NCI-H526 (cell line): ENCODE measurements at regions not wholly inside any gene's neighbourhood (a gene's known extent, or its start where the extent isn't known, plus 50 kb on each side); places are given as distances from the start of the nearest gene placed in this dataset.
"Not testable (repeated sequence)": the region's sequence is repeated elsewhere in the genome, so short reads cannot be mapped to it uniquely, and the experiment has no call there.

ENCODE experiments used
- DNase-seq, 2 experiments: peaks; one replicate each; lab custom pipeline; 2025; lab: John Stamatoyannopoulos, UW

- no peak for DNase-seq
Measured at GRCh38 chr3:89628856-89629670, 521.6 kb downstream of the EPHA3 start.

DNA sequence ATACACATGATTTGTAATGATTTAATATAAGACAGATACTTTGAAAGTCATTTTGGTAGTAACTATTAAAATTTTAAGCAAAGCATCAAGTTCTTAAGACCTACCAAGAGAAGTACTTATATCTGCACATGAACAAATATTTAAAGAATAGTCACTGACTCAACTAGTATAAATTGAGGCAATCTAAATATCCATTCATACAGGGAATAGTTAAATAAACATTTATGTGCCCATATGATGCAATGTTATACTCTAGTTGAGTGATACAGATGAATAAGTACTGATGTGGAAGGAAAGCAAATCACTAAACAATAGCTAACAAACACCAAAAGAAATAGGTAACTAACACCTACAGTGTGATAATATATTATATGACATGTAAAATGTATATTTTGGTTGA, 527.7 kb downstream of the EPHA3 start:
- DNase-seq = no peak

- DNase-seq = no peak
Measured at GRCh38 chr3:89644716-89645115, 537.3 kb downstream of the EPHA3 start.

- DNase-seq = no peak
Measured at GRCh38 chr3:89649431-89649830, 542.0 kb downstream of the EPHA3 start.

DNA sequence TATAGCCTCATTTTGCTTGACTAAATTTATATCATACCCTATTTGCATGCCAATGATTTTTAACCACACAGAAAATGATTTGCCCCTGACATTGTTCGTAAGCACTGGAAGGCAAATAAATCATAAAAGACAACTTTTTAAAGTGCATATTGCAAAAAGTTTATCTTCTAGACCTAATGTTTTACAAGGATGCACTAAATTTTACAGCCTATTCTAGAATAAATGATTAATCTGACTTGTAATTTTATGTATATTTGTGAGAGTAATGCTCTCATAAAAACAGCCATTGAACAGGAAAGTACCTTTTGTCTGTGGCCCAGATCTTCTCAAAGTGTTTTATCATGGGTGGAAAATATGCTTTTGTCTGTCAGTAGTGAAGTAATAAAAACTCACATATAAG, 546.6 kb downstream of the EPHA3 start:
- DNase-seq = no peak

- DNase-seq = no peak
Measured at GRCh38 chr3:89656388-89656787, 549.0 kb downstream of the EPHA3 start.

- DNase-seq = no peak
Measured at GRCh38 chr3:89679686-89680085, 572.3 kb downstream of the EPHA3 start.

DNA sequence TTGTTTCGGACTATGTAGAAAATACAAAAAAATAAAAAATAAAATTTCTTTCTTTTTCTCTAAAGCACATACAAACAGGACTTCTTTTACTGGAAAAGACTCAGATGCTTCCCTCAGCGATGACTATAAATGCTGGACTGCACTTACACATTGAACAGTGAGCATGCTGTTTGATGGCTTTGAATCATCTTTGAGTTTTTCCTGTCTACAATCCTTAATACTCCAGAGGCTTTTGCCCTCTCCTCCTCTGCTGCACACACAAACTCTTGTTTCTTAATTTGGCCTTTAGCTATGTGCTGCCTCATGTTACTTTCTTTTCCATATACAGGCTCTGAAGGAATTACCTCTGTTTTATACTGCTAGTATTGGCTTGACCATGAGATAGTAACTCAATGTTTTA, 575.1 kb downstream of the EPHA3 start:
- no peak for DNase-seq

DNA sequence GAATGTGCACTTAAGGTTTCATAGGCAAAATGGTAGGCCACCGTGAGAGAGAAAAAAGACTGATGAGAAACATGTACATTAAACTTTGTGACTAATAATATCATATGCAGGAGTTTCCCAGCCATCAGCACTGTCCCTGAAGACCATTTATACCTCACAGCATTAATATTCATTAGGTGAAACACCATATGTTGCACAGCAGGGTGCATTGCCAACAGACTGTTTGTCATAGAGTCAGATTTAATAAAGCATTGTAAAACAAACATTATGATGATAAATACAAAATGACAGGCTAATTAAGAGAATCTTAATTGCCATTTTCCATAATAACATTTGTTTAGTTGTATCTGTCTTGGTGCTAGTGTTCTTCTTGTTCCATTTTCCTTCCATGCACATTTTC, 578.3 kb downstream of the EPHA3 start:
- DNase-seq = no peak

- DNase-seq = no peak
Measured at GRCh38 chr3:89690646-89691045, 583.2 kb downstream of the EPHA3 start.

GRCh38 chr3:89692601-89693000, 585.2 kb downstream of the EPHA3 start:
- no peak for DNase-seq

- DNase-seq = no peak
Measured at GRCh38 chr3:89697321-89697916, 590.0 kb downstream of the EPHA3 start.

- no peak for DNase-seq
Measured at GRCh38 chr3:89698208-89698830, 590.9 kb downstream of the EPHA3 start.

DNA sequence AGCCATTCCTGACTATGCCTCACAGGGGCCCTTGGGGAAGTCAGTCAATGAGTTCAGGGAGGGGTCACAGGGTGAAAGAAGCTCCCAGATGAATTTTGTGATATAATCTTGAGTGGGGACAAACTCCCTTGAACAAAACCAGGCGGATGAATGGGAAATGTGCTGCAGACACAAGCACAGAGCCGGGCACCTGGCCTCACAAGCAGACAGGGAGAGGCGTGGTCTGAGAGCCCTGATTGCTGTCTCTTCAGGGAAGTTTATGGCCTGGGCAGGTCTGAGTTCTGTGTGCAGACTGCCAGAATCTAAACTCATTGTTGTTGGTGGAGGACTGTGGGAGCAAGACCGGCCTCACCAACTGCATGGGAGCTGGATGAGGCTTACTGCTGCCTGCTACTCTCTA, 591.8 kb downstream of the EPHA3 start:
- no peak for DNase-seq

DNA sequence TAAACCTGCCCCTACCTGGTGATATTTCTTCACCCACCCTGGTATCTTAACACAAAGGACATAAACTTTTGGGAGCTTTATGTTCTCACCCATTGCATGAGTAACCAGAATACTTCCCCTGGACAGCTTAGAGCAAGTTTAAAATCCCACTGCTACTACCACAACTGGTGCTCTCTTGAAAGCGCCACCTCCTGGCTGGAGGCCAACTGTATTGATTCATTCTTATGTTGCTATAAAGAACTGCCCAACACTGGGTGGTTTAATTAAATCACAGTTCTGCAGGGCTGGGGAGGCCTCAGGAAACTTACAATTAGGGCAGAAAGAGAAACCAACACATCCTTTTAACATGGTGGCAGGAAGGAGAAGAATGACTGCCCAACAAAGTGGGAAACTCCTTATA, 592.4 kb downstream of the EPHA3 start:
- no peak for DNase-seq

DNA sequence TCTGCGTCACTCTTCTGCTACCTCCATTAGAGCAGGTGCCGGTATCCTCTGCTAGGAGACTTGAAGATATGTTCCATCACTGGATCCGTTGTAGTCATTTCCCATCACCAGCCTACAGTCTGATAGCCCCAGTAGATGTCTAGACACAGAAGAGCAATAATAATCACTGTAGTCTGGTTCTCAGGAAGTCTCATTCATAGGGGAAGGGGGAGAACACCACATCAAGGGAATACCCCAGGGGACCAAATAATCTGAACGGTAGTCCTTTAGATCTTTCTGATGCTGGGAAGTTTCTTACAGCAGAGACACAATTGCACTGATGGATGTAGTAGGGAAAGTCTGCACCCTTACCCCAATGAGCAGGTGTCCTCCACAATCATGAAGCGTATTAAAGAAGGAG, 595.0 kb downstream of the EPHA3 start:
- no peak for DNase-seq

GRCh38 chr3:89713196-89713595, 605.8 kb downstream of the EPHA3 start:
- no peak for DNase-seq

- no peak for DNase-seq
Measured at GRCh38 chr3:89714237-89714636, 606.8 kb downstream of the EPHA3 start.

DNA sequence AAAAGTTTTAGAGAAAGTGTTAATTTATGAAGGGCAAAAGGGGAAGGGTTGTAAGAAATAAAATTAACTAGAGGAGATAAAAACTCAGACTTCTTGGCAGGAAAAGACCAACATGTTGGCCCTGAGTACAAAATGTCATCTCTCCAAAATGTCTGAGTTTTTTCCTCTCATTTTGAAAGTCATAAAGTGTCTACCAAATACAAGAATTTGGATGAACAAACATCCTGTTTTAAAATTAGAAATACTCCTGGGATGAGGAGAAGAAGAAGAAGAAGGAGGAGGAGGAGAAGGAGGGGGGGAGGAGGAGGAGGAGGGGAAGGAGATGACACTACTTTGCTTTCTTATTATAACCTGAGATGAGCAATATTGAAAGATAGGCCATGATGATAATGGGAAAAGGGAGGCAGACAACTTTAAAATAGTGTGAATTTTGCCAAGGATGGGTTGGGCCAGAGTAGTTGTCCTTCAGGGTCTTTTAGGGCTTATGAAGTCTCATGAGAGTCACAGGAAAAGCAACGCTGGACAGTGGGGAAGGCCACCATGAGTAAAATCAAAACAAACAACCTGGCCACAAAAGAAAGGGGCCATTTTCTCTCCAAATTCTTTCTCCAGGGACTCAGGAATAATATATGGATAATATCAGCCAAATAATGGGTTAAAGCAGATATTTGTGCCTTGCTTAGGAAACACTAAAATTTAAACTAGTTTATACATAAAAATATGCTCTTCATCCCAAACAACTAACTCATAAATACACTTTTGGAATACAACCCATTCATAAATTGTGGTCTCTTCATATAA, 632.9 kb downstream of the EPHA3 start:
- DNase-seq = no peak

GRCh38 chr3:89740881-89741177, 633.4 kb downstream of the EPHA3 start:
- no peak for DNase-seq

- DNase-seq = no peak
Measured at GRCh38 chr3:89742546-89742945, 635.1 kb downstream of the EPHA3 start.

DNA sequence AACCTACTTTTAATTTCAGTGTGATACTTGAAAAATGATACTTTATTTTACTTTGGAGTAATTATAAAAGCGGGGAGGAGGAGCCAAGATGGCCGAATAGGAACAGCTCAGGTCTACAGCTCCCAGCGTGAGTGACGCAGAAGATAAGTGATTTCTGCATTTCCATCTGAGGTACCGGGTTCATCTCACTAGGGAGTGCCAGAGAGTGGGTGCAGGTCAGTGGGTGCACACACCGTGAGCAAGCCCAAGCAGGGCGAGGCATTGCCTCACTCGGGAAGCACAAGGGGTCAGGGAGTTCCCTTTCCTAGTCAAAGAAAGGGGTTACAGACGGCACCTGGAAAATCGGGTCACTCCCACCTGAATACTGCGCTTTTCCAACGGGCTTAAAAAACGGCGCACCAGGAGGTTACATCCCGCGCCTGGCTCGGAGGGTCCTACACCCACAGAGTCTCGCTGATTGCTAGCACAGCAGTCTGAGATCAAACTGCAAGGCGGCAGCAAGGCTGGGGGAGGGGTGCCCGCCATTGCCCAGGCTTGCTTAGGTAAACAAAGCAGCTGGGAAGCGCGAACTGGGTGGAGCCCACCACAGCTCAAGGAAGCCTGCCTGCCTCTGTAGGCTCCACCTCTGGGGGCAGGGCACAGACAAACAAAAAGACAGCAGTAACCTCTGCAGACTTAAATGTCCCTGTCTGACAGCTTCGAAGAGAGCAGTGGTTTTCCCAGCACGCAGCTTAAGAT, 640.3 kb downstream of the EPHA3 start:
- not testable (repeated sequence) for DNase-seq
